AG09309 (cell line): ENCODE measurements at regions not wholly inside any gene's neighbourhood (a gene's known extent, or its start where the extent isn't known, plus 50 kb on each side); places are given as distances from the start of the nearest gene placed in this dataset.
"Not testable (repeated sequence)": the region's sequence is repeated elsewhere in the genome, so short reads cannot be mapped to it uniquely, and the experiment has no call there.

ENCODE experiments used
- DNase-seq: peaks from one replicate; pipeline ENCODE4 v3.0.0-alpha.2; 2010; ENCODE audit warnings: low read depth
- H3K4me3 ChIP-seq: 2 replicates; pipeline ENCODE4 v1.5.1; 2011; ENCODE audit warnings: mild to moderate bottlenecking, low read depth, low read length, moderate library complexity; ENCODE audit not compliant: control insufficient read depth
- CTCF ChIP-seq: IDR thresholded peaks from 2 replicates; pipeline ENCODE4 v1.5.1; 2011; ENCODE audit warnings: mild to moderate bottlenecking, low read depth, low read length, inconsistent platforms; ENCODE audit not compliant: insufficient read depth, control insufficient read depth; ENCODE audit errors: missing control alignments

- H3K4me3 ChIP-seq = no peak overlapping the region
- TF ChIP-seq CTCF = no peak
- DNase-seq = no peak
Measured at GRCh38 chr5:127170918-127171600, 97.8 kb upstream of the C5orf63 start.

DNA sequence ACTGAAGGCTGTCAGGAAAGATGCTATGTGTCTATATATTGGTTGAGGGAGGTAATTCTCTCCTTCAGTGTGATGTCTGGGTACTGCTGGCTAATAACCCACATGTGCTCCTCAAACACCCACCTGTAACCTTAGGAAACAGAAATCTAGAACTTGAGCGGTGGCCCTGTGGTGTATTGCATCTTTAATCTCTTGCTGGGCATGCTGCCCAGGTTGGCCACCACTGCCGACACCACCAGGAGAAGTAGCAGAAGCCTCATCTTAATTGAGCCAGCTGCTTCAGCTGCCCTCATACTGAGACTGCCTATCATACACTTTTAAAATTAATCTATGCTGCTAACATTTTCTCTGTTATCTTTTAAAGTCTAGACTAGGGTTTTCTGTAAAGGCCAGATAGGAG is 103.5 kb upstream of the C5orf63 start:
- H3K4me3 ChIP-seq = no peak overlapping the region
- no peak for DNase-seq
- no peak for TF ChIP-seq CTCF

DNA sequence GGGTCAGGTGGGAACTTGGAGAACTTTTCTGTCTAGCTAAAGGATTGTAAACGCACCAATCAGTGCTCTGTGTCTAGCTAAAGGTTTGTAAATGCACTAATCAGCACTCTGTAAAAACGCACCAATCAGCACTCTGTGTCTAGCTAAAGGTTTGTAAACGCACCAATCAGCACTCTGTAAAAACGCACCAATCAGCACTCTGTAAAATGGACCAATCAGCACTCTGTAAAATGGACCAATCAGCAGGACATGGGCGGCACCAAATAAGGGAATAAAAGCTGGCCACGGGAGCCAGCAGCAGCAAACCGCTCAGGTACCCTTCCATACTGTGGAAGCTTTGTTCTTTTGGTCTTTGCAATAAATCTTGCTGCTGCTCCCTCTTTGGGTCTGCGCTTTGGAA is 108.0 kb upstream of the MEGF10 start:
- not testable (repeated sequence) for DNase-seq

DNA sequence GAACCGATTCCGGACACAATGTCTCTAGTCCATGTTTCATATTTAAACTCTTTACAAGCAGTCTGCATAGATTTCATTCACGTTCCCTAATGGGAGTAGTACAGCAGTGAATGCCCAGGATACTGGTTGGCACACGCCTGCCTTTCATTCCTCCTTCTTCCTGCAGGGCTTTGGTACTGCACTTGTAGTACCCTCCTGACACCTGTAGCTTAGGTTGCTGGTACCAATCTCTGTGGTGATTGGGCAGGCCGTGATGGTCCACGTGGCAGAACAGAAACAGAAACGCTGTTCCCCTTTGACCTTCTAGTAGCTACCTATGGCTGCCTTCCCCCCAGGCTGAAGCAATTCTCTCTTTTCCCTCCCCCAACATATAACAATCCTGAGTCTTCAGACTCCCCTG is 107.3 kb upstream of the MEGF10 start:
- no peak overlapping the region for H3K4me3 ChIP-seq
- TF ChIP-seq CTCF = no peak
- no peak for DNase-seq

More for the DNA sequence above, 108.0 kb upstream of the MEGF10 start:
- H3K4me3 ChIP-seq = not testable (repeated sequence)

- no peak for TF ChIP-seq CTCF
- no peak overlapping the region for H3K4me3 ChIP-seq
- no peak for DNase-seq
Measured at GRCh38 chr5:127184851-127185250, 105.7 kb upstream of the MEGF10 start.

DNA sequence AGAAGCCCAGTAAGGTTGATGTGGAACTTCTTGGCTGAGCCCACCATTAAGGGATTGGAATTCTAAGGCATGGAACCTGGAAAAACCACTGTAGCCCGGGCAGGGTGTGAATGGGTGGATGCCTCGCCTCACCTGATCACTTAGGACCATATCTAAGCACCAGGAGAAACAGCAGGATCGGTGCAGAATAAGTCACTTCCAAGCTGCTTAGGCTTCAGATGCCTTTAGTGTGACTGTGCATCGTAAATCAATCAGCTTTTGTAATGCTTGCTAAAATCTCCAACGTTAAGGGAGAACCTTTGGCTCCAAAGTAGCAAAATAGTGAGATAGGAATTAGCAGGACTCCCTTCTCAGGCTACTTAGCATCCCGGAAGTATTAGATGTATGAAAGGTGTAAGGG is 103.9 kb upstream of the MEGF10 start:
- DNase-seq = no peak
- H3K4me3 ChIP-seq = no peak overlapping the region
- no peak for TF ChIP-seq CTCF

DNA sequence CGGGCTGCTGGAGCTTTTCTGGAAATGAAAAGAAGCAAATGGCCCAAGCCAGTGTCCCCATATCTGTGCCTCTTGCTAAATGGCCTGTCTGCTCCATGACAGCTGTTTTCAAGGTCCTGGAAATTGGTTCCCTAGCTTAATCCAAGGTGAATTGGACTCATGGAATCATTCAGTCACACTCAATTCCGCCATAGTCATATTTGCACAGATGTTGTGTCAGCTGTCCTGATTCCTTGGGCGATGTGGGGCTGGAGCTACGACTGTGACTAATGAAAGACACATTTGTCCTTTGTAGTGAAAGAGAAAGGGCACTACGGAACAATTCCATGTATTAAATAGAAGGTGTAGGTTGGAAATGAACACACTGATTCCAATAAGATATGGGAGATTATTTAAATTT is 102.9 kb upstream of the MEGF10 start:
- H3K4me3 ChIP-seq = no peak overlapping the region
- no peak for DNase-seq
- no peak for TF ChIP-seq CTCF
